G401 (cell line): ENCODE measurements at regions not wholly inside any gene's neighbourhood (a gene's known extent, or its start where the extent isn't known, plus 50 kb on each side); places are given as distances from the start of the nearest gene placed in this dataset.

ENCODE experiments used
- DNase-seq: peaks from one replicate; pipeline ENCODE4 v3.0.0-alpha.2; 2015; ENCODE audit warnings: low spot score
- in situ Hi-C: cut with HindIII; loops from 2 replicates; pipeline ENCODE4 v1.10.0; 2016; ENCODE audit warnings: low sequenced_read_pairs, mixed read lengths

- no peak for DNase-seq
- in situ Hi-C loops, result no loop called here
These were observed 144.0 kb upstream of the IRF2BP2 start for GRCh38 chr1:234753979-234754378.

- DNase-seq, result no peak
- in situ Hi-C loops, result no loop called here
These were observed 142.9 kb upstream of the IRF2BP2 start for GRCh38 chr1:234752927-234753326.

- DNase-seq, result no peak
- in situ Hi-C loops, result no loop called here
These were observed 141.7 kb upstream of the IRF2BP2 start for GRCh38 chr1:234751678-234752077.

DNA sequence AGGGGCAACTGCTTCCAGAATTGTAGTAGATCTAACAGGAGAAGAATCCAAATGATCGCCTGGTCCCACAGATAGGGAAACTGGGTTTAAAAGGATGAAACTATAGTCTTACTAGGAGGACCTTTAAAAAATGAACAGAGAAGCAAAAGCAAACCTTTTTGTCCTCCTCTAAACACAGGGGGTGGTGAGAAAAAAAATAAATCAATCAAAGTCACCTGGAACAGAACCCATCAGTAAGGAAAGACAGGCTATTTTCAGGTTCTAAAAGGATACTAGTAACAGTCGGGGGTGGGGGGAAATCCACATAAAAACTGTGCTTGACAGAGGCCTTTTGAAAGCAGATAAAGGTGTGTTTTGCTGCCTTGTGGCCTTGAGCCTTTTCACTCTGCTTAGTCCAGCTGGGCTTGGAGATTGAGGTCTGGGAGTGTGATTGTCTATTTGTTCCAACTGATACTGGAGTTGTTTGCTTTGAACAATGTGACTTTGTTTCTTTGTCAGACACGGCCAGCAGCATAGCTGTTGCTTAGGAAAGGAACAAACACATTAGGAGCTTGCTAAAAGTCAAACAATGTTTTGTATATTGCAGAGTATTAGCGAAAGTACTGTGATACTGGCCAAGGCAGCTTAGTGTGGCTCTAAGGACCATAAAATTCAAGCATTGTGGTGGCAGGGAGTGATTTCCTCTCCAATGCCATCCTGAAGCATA, 141.1 kb upstream of the IRF2BP2 start:
- DNase-seq, result no peak
- in situ Hi-C loops, result no loop called here

- in situ Hi-C loops, result loop anchor here (25.0 kb wide), 1 partner anchor 89 kb away; no protein-coding TSS in a partner anchor
- no peak for DNase-seq
These were observed 138.7 kb upstream of the IRF2BP2 start for GRCh38 chr1:234748713-234749112.

GRCh38 chr1:234748066-234748465, 138.1 kb upstream of the IRF2BP2 start:
- DNase-seq, result no peak
- in situ Hi-C loops, result loop anchor here (25.0 kb wide), 1 partner anchor 89 kb away; no protein-coding TSS in a partner anchor

- in situ Hi-C loops, result loop anchor here (25.0 kb wide), 1 partner anchor 91 kb away; no protein-coding TSS in a partner anchor
- no peak for DNase-seq
These were observed 136.8 kb upstream of the IRF2BP2 start for GRCh38 chr1:234746798-234747196.

- in situ Hi-C loops, result loop anchor here (25.0 kb wide), 1 partner anchor 91 kb away; no protein-coding TSS in a partner anchor
- DNase-seq, result no peak
These were observed 136.1 kb upstream of the IRF2BP2 start for GRCh38 chr1:234745844-234746797.

DNA sequence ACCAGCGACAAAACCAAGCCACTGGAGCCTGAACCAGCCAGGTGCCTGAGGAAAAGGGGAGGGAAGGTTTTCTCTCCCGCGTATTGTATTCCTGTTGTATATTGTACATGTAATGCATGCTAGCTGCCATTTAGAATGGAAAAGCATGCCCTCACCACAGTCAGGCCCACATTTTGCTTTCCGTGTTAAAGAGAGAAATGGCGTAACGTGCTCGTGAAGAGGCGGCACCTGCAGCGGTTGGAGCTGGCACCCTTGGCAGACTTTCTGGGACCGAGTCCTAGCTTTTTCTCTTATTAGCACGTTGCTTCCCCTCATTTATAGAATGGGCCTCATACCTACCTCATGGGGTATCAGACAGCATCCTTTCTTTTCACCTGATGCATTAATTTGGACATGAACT, 135.3 kb upstream of the IRF2BP2 start:
- in situ Hi-C loops, result loop anchor here (25.0 kb wide), 1 partner anchor 92 kb away; no protein-coding TSS in a partner anchor

DNA sequence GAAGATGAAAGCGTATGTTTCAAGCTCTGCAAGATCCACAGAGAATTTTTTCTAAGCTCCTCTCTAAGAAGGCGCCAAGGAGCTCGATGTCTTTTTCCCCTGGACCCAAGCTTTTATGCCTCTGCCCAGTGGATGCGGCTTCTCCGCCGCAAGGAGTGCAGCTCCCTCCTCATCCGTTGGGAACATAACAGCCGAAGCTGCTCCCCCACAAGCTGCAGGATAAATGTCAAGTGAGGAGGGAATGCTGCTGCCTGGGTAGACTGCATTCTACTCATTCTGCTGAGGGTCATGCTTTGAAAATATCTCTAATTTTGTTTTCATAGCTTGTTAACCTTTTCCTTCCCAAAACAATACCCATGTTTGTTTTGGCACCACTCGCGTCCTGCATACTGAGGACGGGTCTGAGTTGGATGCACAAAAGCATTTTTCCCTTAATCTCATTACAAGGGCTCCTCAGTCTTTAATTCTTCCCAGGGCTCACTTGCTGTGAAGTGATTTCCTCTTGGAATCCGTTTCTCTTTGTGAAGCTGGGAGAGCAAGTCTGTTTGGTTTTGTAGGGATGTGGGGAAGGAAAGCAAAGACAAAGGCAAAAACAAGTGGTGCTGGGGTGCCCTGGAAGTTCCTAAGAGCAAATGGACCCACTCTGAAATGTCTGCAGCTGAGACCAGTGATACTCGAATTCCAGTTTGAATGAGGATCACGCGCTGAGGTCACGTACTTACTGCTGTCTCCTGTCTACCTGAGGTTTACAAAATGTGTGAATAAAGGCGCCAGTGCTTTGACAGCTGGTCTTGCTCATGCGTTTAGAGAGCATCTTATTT, 134.0 kb upstream of the IRF2BP2 start:
- in situ Hi-C loops, result loop anchor here (25.0 kb wide), 1 partner anchor 93 kb away; no protein-coding TSS in a partner anchor
- peak; percentile 70 for DNase-seq

More for the DNA sequence above, 135.3 kb upstream of the IRF2BP2 start:
- no peak for DNase-seq

GRCh38 chr1:234742622-234743021, 132.6 kb upstream of the IRF2BP2 start:
- no peak for DNase-seq
- in situ Hi-C loops, result loop anchor here (25.0 kb wide), 1 partner anchor 95 kb away; no protein-coding TSS in a partner anchor

GRCh38 chr1:234737967-234738314, 128.0 kb upstream of the IRF2BP2 start:
- in situ Hi-C loops, result loop anchor here (25.0 kb wide), 1 partner anchor 99 kb away; no protein-coding TSS in a partner anchor
- peak; percentile 19 for DNase-seq

DNA sequence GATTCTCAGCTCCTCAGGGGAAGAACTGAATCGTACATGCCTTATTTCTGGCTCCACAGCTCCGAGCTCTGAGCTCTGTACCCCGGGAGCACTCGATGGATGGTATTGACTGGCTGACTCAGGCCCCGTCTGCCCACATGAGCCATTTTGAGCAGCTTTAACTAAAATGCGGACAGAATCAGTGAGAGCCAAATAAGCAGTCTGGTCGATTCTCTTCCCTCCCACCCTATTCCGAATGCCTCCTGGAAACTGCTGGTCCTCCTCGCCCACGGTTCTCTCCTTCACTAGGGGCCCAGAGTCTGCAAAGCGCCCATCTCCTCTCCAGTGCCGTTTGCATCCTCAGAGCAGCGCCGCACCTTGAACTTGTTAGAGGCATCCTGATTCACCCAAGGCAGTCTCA, 125.9 kb upstream of the IRF2BP2 start:
- in situ Hi-C loops, result loop anchor here (25.0 kb wide), 1 partner anchor 101 kb away; no protein-coding TSS in a partner anchor
- no peak for DNase-seq

DNA sequence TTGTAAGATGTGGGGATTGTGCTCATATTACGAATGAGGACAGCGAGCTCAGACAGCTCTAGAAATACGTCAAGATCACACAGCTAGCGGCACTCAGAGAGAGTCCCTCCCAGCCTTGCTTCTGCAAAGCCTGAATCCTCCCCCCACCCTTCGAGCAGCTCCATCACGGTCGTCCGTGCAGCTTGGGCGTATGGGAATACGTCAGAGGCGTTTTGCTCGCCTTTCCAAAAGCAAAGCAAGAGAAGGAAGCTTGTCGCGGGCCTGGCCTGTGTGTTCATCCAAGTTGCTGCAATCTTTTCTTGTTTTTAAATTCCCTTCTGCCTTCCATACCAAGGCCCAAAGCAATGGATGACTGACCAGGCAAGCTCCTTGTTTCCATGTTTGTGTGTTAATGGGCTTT, 125.5 kb upstream of the IRF2BP2 start:
- in situ Hi-C loops, result loop anchor here (25.0 kb wide), 1 partner anchor 102 kb away; no protein-coding TSS in a partner anchor
- DNase-seq, result no peak

GRCh38 chr1:234734869-234735268, 124.9 kb upstream of the IRF2BP2 start:
- in situ Hi-C loops, result loop anchor here (25.0 kb wide), 1 partner anchor 102 kb away; no protein-coding TSS in a partner anchor
- DNase-seq, result no peak

DNA sequence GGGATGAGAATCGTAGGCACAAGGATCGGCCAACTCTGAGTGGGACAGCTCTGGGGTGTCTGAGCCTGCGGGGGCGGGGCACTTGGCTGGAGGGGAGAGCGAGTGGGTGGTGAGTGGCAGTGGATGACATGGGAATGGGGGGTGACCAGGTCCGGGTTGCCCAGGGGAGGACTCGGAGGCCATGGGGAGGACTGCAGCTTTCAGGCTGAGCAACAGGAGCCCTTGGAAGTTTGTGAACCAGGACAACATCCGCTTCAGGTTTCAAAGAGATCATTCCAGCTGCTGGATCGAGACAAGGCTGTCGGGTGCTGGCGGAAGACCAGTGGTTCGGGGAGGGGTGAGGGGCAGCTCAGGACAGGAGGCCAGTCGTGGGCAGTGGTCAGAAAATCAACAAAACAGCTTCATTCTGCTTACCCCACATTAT, 124.4 kb upstream of the IRF2BP2 start:
- in situ Hi-C loops, result loop anchor here (25.0 kb wide), 1 partner anchor 103 kb away; no protein-coding TSS in a partner anchor
- no peak for DNase-seq

DNA sequence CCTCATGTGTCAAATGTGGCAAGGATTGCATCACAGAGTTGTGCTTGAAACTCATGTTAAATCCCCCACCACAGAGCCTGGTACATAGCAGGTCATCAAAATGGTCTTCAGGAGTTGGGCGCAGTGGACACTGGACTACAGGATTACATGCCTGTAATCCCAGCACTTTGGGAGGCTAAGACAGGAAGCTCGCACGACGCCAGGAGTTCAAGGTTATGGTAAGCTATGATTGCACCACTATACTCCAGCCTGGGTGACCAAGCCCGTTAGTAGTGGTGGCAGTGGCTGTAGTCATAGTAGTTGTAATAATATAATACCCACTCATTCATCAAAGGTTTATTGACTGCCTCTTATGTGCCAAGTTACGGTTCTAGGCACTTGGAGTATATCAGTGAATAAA, 123.4 kb upstream of the IRF2BP2 start:
- in situ Hi-C loops, result loop anchor here (25.0 kb wide), 1 partner anchor 104 kb away; no protein-coding TSS in a partner anchor
- DNase-seq, result no peak

DNA sequence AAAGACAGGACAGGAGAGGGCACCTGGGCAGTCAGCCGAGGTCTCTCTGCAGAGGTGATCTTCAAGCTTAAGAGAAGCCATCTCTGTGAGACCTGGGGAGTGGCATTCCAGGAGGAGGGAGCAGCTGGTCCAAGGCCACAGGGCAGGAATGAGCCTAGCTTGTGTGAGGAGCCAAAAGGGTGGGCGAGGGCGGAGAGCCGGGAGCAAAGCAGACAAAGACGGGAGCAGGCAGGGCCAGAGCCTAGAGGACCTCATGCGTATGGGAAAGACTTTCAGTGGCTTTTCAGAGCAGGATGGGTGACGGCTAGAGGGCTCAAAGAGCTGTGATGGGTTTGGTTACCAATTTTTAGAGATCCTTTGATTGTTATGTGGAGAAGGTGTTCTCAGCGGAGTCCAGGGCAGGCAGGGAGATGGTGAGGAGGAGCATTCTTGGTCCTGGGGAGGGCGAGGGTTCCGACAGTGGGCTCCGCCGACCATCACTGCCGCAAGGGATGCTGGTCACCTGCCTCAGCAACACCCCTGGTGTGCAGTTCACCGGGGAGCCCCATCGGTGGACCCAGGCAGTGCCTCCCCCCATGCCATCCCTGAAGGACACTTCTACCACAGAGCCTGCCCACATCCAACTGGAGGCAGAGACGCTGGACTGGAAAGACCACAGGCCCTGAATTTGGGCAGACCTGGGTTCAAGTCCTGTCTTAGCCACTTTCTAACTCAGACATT, 122.9 kb upstream of the IRF2BP2 start:
- in situ Hi-C loops, result loop anchor here (25.0 kb wide), 1 partner anchor 104 kb away; no protein-coding TSS in a partner anchor
- no peak for DNase-seq
